Ovary (tissue), 7 donors: ENCODE measurements at regions not wholly inside any gene's neighbourhood (a gene's known extent, or its start where the extent isn't known, plus 50 kb on each side); places are given as distances from the start of the nearest gene placed in this dataset.

Source experiments
- DNase-seq, 5 donors: peaks; one replicate each; pipeline ENCODE4 v3.0.0-alpha.2; 2019 to 2020
- H3K27ac ChIP-seq, 2 donors: fragments of 200-600 bp; one replicate each; pipeline versions ENCODE4 v1.5.1 to v1.8.0; 2019 to 2022
- H3K27me3 ChIP-seq: fragments of 200-600 bp; one replicate; pipeline ENCODE4 v1.8.0; 2022
- H3K36me3 ChIP-seq: fragments of 200-600 bp; sonication (generic); one replicate; pipeline ENCODE4 v1.5.1; 2019
- H3K4me1 ChIP-seq: one replicate; pipeline ENCODE4 v1.8.1; 2013; ENCODE audit warnings: mild to moderate bottlenecking, moderate library complexity; ENCODE audit not compliant: insufficient read depth
- H3K4me3 ChIP-seq: fragments of 200-600 bp; sonication (generic); one replicate; pipeline ENCODE4 v1.5.1; 2017
- H3K9me3 ChIP-seq, 2 donors: fragments of 200-600 bp in 1 of 2; sonication (generic) in 1 of 2; one replicate each; pipeline versions ENCODE4 v1.5.1 to v1.8.1; 2013 to 2019; ENCODE audit warnings: mild to moderate bottlenecking in 1 of 2, moderate library complexity in 1 of 2
- EP300 ChIP-seq: sonication (generic); formaldehyde crosslinking; IDR thresholded peaks from one replicate; pipeline ENCODE4 v1.6.1; 2017; ENCODE audit warnings: antibody characterized with exemption
- POLR2A ChIP-seq: fragments of 450-650 bp; IDR thresholded peaks from one replicate; pipeline ENCODE4 v1.6.1; 2017; ENCODE audit warnings: antibody characterized with exemption, mild to moderate bottlenecking, moderate library complexity
- WGBS, 3 donors: extraction: QIAGEN DNeasy Blood & Tissue Kit in 1 of 3; methylation state at CpG; one replicate each; pipeline versions ENCODE4 v1.1.5 to v1.1.7; 2013 to 2017; 5-methylcytosine and 5-hydroxymethylcytosine counted together
- intact Hi-C, 4 donors: fragments of 100-400 bp; cut with DNase I; formaldehyde crosslinking; loops; one replicate each; pipeline versions ENCODE4 v1.11.0 to v1.15.1; 2022 to 2023
- TF ChIP-seq, protein P1 (sequence below), 3 donors: fragments of 450-650 bp in 2 of 3; fragments of 200-600 bp in 1 of 3; IDR thresholded peaks; one replicate each; pipeline versions ENCODE4 v1.5.1 to v1.8.0; 2016 to 2022; ENCODE audit warnings: antibody characterized with exemption in 3 of 3, mild to moderate bottlenecking in 1 of 3
- donor health status: DM: no; HTN: no; CAD: no; lungs with moderate emphysema.
- donor health status: DM: no; HTN: no; CAD: no.
- donor health status: Bipolar disorder and iron deficiency.
- donor health status: DM: no; HTN: no; CAD: no.
- donor health status: DM: yes; HTN: yes; CAD: no.

DNA sequence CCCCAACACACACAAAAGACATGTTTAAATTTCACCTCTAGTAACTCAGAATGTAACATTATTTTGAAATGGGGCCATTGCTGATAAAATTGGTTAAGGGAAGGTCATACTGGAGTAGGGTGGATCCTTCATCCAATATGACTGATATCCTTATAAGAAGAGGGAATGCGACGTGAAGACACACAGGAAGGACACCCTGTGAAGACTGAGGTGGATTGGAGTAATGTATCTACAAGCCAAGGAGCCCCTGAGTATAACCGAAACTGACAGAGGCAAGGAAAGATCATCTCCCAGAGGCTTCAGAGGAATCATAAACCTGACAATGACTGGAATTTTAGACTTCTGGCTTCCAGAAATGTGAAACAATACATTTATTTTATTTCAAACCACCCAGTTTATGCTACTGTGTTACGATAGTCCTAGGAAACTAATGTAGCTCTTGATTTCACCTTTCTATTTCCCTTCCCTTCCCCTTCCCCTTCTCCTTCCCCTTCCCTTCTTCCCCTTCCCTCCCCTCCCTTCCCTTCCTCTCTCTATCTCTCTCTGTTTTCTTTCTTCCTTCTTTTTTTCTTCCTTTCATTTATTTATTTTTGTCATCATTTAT lies 1775.4 kb downstream of the LRRC4C start:
- H3K27me3 ChIP-seq = no peaks in the 10 kb centered on the region
- DNase-seq = no peak
- WGBS, 3 donors = 82 to 88% (median 83%) methylated on average over 4 of the region's 4 CpGs
- no peaks in the 10 kb centered on the region for H3K4me1 ChIP-seq
- H3K4me3 ChIP-seq = no peak overlapping the region
- TF ChIP-seq, protein P1, sequence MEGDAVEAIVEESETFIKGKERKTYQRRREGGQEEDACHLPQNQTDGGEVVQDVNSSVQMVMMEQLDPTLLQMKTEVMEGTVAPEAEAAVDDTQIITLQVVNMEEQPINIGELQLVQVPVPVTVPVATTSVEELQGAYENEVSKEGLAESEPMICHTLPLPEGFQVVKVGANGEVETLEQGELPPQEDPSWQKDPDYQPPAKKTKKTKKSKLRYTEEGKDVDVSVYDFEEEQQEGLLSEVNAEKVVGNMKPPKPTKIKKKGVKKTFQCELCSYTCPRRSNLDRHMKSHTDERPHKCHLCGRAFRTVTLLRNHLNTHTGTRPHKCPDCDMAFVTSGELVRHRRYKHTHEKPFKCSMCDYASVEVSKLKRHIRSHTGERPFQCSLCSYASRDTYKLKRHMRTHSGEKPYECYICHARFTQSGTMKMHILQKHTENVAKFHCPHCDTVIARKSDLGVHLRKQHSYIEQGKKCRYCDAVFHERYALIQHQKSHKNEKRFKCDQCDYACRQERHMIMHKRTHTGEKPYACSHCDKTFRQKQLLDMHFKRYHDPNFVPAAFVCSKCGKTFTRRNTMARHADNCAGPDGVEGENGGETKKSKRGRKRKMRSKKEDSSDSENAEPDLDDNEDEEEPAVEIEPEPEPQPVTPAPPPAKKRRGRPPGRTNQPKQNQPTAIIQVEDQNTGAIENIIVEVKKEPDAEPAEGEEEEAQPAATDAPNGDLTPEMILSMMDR (IDR thresholded peaks at IDR 0.05) = no peak
- TF ChIP-seq POLR2A = no peak
- no peak for TF ChIP-seq EP300
- no peaks in the 10 kb centered on the region for H3K9me3 ChIP-seq
- no peaks in the 10 kb centered on the region for H3K36me3 ChIP-seq
- no peak overlapping the region for H3K27ac ChIP-seq
- intact Hi-C loops = no loop called here

DNA sequence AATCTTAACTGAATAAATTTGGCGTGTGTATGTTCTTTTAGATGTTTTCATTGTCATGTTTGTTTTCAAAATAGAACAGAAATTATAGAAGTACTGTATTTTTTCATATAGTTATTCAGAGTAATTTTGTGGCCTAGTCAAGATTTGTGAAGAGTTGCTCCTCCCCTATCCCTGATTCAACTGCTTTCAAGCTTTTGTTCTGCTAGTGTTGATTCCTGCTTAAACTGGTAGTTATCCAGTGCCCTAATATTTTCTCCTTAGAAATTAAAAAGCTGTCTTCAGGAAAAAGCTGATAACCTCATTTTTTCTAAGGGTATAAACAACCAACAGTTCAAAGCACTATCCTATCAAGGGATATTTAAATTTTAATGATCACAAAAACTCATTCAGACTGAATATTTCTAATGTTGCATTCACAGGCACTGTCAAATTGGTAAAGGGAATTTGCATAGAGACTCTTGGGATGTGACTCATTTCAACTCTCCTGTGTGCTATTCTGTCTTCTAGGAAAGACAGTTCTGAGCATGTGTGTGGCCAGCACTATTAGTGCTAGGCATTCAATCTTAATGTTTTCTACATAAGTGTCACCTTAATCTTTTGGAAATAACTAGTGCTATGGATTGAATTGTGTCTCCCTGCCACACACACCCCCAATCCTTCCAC lies 1776.0 kb downstream of the LRRC4C start:
- TF ChIP-seq EP300 (no peak), POLR2A (no peak)
- TF ChIP-seq, protein P1 (IDR thresholded peaks at IDR 0.05) = no peak
- intact Hi-C loops = no loop called here
- Histone ChIP-seq H3K4me3 (no peak overlapping the region), H3K4me1 (no peaks in the 10 kb centered on the region), H3K27ac (no peak overlapping the region), H3K36me3 (no peaks in the 10 kb centered on the region), H3K9me3 (no peaks in the 10 kb centered on the region), H3K27me3 (no peaks in the 10 kb centered on the region)
- no peak for DNase-seq
- WGBS, 3 donors = 23 to 38% (median 35%) methylated on average over 1 of the region's 1 CpG

DNA sequence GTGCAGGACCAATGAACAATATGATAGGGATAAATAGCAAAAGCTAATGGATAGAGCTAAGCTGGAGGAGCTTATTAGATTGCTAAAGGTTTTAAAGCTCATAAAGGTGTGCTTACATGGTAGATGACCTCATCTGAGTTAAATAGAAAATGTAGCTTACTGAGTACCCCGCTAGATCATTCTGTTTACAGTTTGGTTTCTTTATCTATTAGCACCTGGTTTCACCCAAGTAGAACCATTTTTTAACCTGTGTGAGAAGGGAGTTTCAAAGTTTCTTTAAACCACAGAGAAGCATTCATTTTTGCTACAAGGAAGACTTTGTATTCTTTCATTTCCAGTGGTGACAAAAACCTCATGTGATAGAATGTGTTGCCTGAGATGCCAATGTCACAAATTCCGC lies 1778.0 kb downstream of the LRRC4C start:
- Histone ChIP-seq H3K27ac (no peak overlapping the region), H3K9me3 (no peaks in the 10 kb centered on the region), H3K4me3 (no peak overlapping the region), H3K36me3 (no peaks in the 10 kb centered on the region), H3K27me3 (no peaks in the 10 kb centered on the region), H3K4me1 (no peaks in the 10 kb centered on the region)
- intact Hi-C loops = no loop called here
- TF ChIP-seq, protein P1 (IDR thresholded peaks at IDR 0.05) = no peak
- TF ChIP-seq EP300 (no peak), POLR2A (no peak)
- 75 to 90% (median 88%) methylated on average over 2 of the region's 2 CpGs for WGBS, 3 donors
- no peak for DNase-seq

DNA sequence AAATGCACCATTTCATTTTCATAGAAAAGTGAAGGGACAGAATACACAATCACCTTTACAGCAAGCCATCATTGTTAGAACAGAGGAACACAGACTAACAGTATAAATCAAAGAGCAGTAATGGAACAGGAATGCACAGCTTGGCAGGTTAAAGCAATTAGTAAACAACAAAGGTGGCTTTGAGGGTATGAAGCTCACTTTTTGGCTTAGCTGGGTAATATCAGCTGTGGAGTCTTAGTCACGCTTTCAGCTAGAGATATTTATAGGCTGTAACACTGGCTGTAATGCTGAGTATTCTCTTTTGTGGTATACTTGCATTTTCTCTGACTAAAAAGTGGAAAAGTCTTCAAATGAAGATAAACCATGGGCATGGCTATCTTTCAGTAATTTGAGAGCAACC lies 1780.5 kb downstream of the LRRC4C start:
- H3K4me3 ChIP-seq = no peak overlapping the region
- H3K4me1 ChIP-seq = no peaks in the 10 kb centered on the region
- intact Hi-C loops = no loop called here
- H3K27me3 ChIP-seq = no peaks in the 10 kb centered on the region
- no peak for DNase-seq
- H3K36me3 ChIP-seq = no peaks in the 10 kb centered on the region
- WGBS, 3 donors = 23 to 26% (median 23%) methylated on average over 1 of the region's 1 CpG
- no peaks in the 10 kb centered on the region for H3K9me3 ChIP-seq
- H3K27ac ChIP-seq = no peak overlapping the region
- TF ChIP-seq POLR2A (no peak), EP300 (no peak)
- TF ChIP-seq, protein P1 (IDR thresholded peaks at IDR 0.05) = no peak
